GM04504 (cell line): ENCODE measurements at regions not wholly inside any gene's neighbourhood (a gene's known extent, or its start where the extent isn't known, plus 50 kb on each side); places are given as distances from the start of the nearest gene placed in this dataset.
"Not testable (repeated sequence)": the region's sequence is repeated elsewhere in the genome, so short reads cannot be mapped to it uniquely, and the experiment has no call there.

Experiments used
- DNase-seq: peaks from one replicate; pipeline ENCODE4 v3.0.0-alpha.2; 2012; ENCODE audit warnings: low read depth

GRCh38 chr6:99219788-99220187 lies 129.7 kb downstream of the FAXC start:
- no peak for DNase-seq

DNA sequence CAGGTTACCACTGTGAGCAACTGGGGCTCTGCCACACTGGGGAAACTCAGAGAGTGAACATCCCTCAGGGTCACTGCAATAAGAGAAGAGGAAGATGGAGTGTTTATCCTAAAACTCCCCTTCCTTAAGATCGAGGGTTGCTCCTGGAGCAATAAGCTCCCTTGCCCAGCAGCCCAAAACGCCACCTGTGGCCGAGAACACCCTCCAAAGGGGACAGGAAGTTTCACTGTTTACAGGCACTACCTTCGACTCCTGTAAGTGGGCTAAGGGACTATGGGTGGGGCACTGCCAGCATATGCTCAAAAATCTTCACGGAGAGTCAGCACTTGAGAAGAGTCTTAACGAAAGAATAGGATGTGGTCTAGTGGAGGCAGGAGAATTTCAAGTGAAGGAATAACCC lies 132.5 kb downstream of the FAXC start:
- no peak for DNase-seq

DNA sequence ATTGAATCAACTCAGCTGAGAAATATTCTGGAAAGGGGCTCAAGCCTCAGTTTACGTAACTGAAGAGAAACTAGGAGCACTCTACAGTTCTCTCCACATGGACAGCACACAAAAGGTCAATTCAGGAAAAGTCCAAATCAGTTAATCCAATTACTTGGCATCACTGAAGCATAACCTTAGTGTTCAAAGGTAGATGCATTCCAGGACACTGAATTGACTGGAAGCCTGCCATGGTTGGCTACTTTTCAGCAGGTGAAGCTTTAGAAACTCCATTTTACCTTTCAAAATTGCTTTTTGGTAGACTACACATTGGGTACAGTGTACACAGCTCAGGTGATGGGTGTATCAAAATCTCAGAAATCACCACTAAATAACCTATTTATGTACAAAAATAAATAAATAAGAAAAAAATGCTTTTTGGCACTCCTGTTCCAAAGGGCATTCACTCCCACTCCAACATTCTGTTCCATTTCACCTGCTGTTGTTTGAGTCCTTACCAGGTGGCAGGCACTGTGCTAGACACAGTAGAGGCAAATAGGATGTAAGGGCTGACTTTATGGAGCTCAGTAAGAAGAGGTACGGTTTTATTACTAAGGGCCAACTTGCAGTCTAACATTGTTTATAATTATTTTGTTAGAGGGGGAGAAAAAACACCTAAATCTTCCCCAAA lies 153.4 kb downstream of the FAXC start:
- DNase-seq = no peak

DNA sequence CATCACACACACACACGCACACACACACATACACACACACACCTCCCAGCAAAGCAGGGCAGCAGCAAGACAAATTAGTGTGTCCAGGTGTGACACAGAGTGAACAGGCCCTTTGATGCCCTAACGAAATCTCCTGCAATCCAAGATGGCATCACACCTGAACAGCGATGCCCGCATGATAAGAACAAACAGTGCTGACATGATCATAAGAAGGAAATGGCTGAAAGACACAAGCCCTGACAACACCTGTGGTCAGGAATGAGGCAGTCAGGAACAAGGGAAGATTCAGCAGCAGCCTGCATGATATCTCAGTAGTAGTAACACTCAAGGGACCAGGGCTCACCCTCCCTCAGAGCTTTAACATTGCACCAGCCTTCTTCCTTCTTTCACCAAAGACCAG lies 156.9 kb downstream of the FAXC start:
- DNase-seq = no peak

DNA sequence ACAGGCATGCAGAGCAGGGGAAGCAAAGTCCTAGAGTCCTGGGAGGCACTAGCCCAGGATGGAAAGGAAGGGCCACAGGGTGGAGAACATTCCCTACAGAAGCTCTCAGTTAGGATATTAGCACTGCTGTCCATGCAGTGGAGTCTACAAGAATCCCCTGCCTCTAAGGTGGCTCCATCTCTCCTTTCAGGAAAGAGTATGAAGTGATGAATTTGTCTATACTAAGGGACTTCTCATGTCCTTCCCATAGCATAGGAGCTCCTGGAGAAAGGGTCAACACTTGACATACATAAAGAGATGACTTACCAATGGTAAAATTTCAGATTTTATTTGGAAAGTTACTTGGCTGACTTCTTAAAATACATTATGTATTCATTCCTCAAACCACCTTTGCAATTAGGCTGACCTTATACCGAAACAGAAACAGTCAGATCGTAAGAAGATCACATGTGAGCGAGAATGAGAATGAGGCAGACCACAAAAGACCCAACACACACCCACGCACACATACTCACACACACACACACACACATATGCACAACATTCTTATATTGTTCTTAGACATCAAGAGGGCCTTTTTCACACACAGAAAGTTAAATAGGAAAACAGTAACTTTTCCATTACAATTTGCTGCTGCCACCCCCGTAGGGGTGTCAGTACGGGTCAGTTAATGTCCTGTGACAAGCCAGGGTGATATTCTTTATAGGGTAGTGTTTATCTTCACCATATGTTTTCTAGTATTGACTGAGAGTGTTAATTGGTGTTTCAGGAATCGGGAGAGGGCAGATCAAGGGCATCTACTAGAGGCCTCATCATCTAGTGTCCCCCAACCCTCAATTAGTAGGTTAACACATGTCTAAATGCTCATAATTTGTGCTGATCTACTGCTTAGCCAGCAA lies 159.4 kb downstream of the FAXC start:
- no peak for DNase-seq

- DNase-seq = no peak
Measured at GRCh38 chr6:99187429-99187828, 162.0 kb downstream of the FAXC start.

DNA sequence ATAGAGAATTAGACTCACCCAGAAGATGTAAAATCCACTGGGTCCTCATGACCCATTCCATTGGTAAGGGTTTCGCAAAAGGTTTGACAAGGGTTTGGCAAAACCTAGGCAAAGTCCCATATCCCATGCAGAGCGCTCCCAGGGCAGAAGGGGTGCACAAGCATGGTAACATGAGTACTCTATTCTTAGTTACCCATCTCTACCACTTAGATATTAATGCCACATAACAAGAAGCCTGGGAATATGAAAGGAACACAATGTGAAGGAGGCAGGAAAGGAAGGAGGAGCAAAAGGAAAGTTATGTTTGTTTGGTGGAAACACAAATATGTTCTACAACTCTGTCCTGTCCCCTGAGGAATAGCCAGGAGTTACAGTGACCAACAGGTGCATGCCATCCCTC lies 163.1 kb downstream of the FAXC start:
- DNase-seq = no peak

DNA sequence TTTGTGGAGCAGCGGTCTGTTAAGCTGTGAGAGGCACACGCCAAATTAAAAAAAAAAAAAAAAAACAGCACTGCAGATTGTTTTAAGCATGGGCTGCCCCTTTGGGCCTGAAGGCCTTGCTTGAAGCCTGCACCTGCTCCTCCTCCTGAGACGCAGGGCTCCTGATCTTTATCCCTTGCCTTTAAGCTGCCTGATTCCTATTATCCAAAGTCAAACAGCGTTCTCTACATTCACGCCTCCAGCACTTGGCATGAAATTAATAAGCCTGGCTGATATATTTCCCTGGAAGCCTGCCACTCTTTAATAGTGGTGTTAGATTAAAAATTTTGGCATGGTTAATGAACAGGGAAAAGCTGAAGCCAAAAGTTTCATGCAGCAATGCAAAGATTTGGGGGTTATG lies 163.9 kb downstream of the FAXC start:
- no peak for DNase-seq

DNA sequence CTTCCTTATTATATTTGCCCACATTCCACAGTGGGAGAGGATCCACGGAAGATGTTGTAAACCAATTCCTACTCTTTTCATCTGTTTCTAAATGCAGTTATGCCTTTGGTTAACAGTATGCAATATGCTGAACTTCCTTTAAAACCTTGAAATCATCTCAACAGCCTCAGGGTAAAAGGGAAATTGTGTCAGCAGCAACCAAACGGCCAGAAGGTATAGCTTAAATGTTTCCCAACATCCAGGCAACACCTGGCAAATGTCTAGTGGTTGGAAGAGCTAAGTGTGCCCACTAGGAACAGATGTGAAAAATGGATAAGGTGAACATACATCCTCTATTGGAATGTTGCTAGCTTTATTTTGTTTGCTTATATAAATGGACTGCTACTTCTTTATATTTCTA lies 164.8 kb downstream of the FAXC start:
- no peak for DNase-seq

- no peak for DNase-seq
Measured at GRCh38 chr6:99183066-99183465, 166.4 kb downstream of the FAXC start.

DNA sequence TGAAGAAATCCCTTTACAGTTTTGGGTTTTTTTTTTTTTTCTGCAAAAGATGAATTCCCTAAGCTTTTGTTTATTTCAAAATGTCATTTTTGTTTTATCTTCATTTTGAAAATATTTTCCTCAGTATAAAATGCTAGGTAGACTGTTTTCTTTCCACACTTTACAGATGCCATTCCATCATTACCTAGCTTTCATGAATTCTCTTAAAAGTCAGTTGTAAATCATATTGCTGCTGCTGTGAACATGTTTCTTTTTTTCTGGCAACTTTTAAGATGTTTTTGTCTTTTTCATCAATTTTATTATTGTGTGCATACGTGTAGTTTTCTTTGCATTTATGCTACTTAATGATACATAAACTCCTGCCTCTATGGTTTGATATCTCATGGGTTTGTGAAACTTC lies 168.3 kb downstream of the FAXC start:
- no peak for DNase-seq

DNA sequence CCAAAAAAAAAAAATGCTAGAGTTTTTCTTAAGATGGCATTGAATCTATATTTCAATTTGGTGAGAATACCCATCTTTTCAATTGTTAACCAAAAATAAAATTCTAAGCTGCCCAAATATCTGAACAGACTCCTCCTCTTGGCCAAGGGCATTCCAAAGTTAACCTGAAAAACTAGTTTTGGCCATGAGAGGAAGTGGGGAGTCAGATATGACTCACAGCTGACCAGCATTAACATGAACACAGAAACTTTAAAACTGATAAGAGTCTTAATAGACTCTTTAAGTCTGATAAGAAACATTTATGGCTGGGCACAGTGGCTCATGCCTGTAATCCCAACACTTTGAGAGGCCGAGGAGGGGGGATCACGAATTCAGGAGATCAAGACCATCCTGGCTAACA lies 171.3 kb downstream of the FAXC start:
- no peak for DNase-seq

- DNase-seq = no peak
Measured at GRCh38 chr6:99177736-99178135, 171.7 kb downstream of the FAXC start.

DNA sequence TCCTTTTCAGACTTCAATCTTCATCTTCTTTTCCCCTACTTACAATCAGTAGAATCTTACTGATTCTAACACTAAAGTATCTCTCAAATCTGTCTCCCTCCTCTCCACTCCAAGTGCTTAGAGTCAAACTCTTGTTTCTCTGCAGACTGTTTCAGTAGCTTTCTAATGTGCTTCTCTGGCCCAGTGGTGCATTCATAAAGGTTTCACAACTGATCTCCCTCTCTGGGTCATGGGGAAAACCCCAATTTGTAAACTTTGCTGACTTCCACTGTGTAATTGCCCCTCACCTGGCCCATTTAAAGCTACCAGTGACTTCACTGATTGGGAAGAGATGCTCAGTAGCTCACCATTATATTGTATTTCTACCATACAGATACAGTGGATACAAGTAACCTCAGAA lies 183.6 kb downstream of the FAXC start:
- DNase-seq = no peak

DNA sequence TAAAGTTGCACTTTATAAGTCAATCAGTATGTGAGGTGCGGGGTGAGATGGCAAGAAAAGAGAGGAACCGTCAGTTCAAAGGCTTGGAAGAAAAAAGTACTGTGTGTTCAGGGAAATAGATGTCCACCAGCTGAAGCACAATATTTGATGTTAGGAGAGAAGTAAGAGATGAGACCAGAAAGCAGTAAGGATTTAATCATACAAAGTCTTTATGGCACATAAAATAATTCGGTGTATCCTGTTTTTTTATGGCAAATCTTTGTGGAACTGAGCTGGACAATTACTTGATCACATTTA lies 197.2 kb downstream of the FAXC start:
- DNase-seq = no peak

- DNase-seq = peak; percentile 1
Measured at GRCh38 chr6:99151634-99152346, 197.7 kb downstream of the FAXC start.

DNA sequence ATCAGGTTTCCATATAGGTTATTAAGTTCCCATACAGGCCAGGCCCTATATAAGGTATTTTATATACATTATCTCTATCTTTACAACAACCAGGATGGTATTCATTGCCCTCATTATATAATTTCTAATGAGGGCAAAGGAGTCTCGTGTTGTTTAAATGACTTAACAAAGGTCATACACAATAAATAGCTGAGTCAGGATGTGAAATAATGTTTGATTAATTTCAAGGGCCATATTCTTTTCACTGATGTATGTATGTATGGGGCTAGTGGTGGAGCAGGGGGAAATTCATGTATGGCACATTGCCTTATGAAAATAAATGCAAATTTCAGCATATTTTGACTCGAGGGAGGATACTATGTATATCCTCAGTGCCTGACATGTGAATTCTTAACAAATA lies 200.7 kb downstream of the FAXC start:
- no peak for DNase-seq

- DNase-seq = no peak
Measured at GRCh38 chr6:99148111-99148510, 200.4 kb upstream of the FBXL4 start.

DNA sequence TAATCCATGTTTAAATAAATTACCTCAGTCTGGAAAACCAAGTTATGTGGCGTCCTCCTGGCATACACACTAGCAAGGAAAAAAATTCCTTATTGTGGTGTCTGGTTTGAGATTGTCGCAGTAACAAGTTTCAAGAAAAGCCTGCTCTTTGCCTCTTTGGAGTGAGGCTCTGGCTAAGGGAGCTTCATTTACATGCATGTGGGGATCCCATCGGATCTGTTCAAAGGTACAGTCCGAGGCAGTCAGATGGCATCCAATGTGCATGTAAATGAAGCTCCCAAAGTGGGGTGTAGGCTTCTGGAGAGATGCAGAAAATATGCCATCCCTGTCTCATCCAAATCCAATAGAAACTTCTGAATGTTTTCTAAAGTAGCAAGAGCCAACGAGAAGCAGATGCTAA lies 199.5 kb upstream of the FBXL4 start:
- DNase-seq = no peak

GRCh38 chr6:99146711-99147110 lies 199.0 kb upstream of the FBXL4 start:
- no peak for DNase-seq

DNA sequence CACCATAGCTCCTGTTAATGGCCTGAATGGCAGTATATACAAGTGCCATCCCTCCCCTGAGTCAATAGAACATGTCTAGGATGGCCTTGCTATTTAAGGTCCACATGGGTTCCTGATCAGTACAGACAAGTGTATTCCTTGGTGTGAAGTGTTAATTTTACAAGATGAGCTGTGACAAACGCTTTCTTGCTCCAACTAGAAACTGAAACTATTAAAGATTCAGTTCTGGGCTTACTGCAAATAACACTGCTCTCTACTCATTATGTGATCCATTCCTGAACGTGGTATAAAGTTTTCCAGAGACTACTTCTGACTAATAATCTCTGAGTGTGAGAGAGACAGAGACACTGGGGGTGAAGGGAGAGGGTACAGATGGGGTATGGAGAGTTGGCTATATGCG lies 198.0 kb upstream of the FBXL4 start:
- DNase-seq = no peak

DNA sequence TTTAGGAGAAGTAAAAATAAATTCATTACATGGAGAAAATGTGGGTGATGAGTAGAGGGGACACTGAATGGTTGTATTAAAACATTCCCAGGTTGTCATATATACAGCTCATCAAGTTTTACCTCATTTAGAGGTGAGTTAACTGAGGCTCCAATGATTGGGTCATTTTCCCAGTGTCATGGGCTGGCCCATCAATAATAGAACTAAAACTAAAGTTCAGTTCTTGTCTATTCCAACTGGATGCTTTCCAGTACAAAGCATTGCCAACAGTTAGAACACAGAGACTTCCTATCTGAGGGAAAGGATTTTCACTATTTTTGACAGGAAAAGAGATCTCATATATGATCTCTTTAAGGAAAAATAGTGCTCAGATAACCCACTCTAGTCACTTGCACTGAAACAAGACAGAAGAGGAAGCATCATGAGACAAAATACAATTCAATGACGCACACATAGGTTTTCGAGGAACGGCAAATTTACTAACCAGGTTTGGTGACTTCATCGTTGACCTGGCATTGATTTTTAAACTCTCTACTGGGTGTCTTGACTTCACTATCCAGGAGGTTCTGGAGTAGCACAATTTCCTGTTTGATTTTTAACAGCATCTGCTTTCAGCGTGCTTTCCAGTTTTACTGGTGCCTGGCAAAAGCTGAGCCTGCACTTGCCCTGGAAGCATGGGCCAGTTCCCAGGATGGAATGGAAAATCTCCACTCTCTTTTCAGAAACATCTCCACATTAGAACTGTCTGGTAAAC lies 195.5 kb upstream of the FBXL4 start:
- DNase-seq = no peak

GRCh38 chr6:99141906-99142305 lies 194.2 kb upstream of the FBXL4 start:
- DNase-seq = not testable (repeated sequence)
